ENCODE measurements at regions not wholly inside any gene's neighbourhood (a gene's known extent, or its start where the extent isn't known, plus 50 kb on each side); places are given as distances from the start of the nearest gene placed in this dataset.

GRCh38 chr20:4476903-4477500, 209.3 kb upstream of the PRNP start:
- TF ChIP-seq CTCF (IDR thresholded peaks at IDR 0.05) (no peak), POLR2A (IDR thresholded peaks at IDR 0.05) (no peak)

Measured in lower leg skin (tissue), 3 donors.